ENCODE measurements at regions not wholly inside any gene's neighbourhood (a gene's known extent, or its start where the extent isn't known, plus 50 kb on each side); places are given as distances from the start of the nearest gene placed in this dataset.

GRCh38 chr3:189534531-189534930 lies 96.7 kb upstream of the TP63 start:
- POLR2A ChIA-PET, result no interaction called here
- Histone ChIP-seq H3K27ac (ENCODE audit: extremely low read depth, low read depth, low read length) (no peak overlapping the region), H3K9me3 (ENCODE audit: control insufficient read depth, insufficient read depth, low read depth, low read length) (no peaks in the 10 kb centered on the region), H3K4me3 (ENCODE audit: low read depth, low read length) (no peak overlapping the region), H3K36me3 (ENCODE audit: control insufficient read depth in 2 of 2, insufficient read depth in 1 of 2, low read length in 2 of 2) (no peaks in the 10 kb centered on the region), H3K4me1 (ENCODE audit: control insufficient read depth, insufficient read depth, low read length) (no peaks in the 10 kb centered on the region)
- no peak for TF ChIP-seq ZNF521 (tag by site-specific recombination; IDR thresholded peaks at IDR 0.05)
- no peak for TF ChIP-seq YY1 (tag by site-specific recombination; IDR thresholded peaks at IDR 0.05)
- no peak for TF ChIP-seq ZNF704 (tag by site-specific recombination; IDR thresholded peaks at IDR 0.05)
- TF ChIP-seq ZNF157 (tag by site-specific recombination; IDR thresholded peaks at IDR 0.05), result no peak
- TF ChIP-seq, protein P1, sequence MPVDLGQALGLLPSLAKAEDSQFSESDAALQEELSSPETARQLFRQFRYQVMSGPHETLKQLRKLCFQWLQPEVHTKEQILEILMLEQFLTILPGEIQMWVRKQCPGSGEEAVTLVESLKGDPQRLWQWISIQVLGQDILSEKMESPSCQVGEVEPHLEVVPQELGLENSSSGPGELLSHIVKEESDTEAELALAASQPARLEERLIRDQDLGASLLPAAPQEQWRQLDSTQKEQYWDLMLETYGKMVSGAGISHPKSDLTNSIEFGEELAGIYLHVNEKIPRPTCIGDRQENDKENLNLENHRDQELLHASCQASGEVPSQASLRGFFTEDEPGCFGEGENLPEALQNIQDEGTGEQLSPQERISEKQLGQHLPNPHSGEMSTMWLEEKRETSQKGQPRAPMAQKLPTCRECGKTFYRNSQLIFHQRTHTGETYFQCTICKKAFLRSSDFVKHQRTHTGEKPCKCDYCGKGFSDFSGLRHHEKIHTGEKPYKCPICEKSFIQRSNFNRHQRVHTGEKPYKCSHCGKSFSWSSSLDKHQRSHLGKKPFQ (tag by site-specific recombination; IDR thresholded peaks at IDR 0.05), result no peak
- TF ChIP-seq SP3 (tag by site-specific recombination; IDR thresholded peaks at IDR 0.05), result no peak
- no peak for TF ChIP-seq ZNF513 (tag by site-specific recombination; IDR thresholded peaks at IDR 0.05)
- TF ChIP-seq BCL11B (tag by site-specific recombination; IDR thresholded peaks at IDR 0.05; ENCODE audit: low read depth), result no peak
- TF ChIP-seq REPIN1 (tag by site-specific recombination; IDR thresholded peaks at IDR 0.05; ENCODE audit: low read depth), result no peak
- TF ChIP-seq ZNF621 (tag by site-specific recombination; IDR thresholded peaks at IDR 0.05), result no peak
- no peak for TF ChIP-seq ZNF140 (tag by site-specific recombination; IDR thresholded peaks at IDR 0.05)
- TF ChIP-seq ZSCAN23 (tag by site-specific recombination; IDR thresholded peaks at IDR 0.05), result no peak
- TF ChIP-seq IKZF3 (tag by site-specific recombination; IDR thresholded peaks at IDR 0.05), result no peak
- TF ChIP-seq ZNF555 (tag by site-specific recombination; conservative IDR thresholded peaks at IDR 0.05), result no peak
- TF ChIP-seq ZNF211 (tag by site-specific recombination; IDR thresholded peaks at IDR 0.05; ENCODE audit: low read depth), result no peak
- no peak for TF ChIP-seq ZNF202 (tag by site-specific recombination; IDR thresholded peaks at IDR 0.05; ENCODE audit: borderline replicate concordance)
- CTCF ChIA-PET, result interaction anchor here (0.5 to 0.7 kb wide), 2 partner anchors 167 to 262 kb away, joined by 3 read pairs; no protein-coding TSS in a partner anchor

DNA sequence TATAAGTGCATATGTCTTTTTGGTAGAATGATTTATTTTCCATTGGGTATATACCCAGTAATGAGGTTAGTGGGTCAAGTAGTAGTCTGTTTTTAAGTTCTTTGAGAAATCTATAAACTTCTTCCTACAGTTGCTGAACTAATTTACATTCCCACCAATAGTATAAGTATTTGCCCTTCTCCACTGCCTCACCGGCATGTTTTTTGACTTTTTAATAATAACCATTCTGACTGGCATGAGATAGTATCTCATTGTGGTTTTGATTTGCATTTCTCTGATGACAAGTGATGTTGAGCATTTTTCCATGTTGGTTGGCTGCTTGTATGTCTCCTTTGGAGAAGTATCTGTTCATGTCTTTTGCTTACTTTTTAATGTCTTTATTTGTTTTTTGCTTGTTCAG lies 94.1 kb upstream of the TP63 start:
- ChIA-PET POLR2A (no interaction called here), CTCF (no interaction called here)
- H3K4me1 ChIP-seq (ENCODE audit: control insufficient read depth, insufficient read depth, low read length), result no peaks in the 10 kb centered on the region
- H3K9me3 ChIP-seq (ENCODE audit: control insufficient read depth, insufficient read depth, low read depth, low read length), result no peaks in the 10 kb centered on the region
- H3K4me3 ChIP-seq (ENCODE audit: low read depth, low read length), result no peak overlapping the region
- no peaks in the 10 kb centered on the region for H3K36me3 ChIP-seq (ENCODE audit: control insufficient read depth in 2 of 2, insufficient read depth in 1 of 2, low read length in 2 of 2)
- H3K27ac ChIP-seq (ENCODE audit: extremely low read depth, low read depth, low read length), result no peak overlapping the region
- TF ChIP-seq ZNF621 (tag by site-specific recombination; IDR thresholded peaks at IDR 0.05), result no peak
- TF ChIP-seq ZNF175 (tag by site-specific recombination; IDR thresholded peaks at IDR 0.05), result no peak
- no peak for TF ChIP-seq ZBTB21 (tag by site-specific recombination; IDR thresholded peaks at IDR 0.05)
- no peak for TF ChIP-seq YY1 (tag by site-specific recombination; IDR thresholded peaks at IDR 0.05)
- TF ChIP-seq ZNF501 (tag by site-specific recombination; IDR thresholded peaks at IDR 0.05), result no peak
- no peak for TF ChIP-seq ZNF654 (tag by site-specific recombination; IDR thresholded peaks at IDR 0.05; ENCODE audit: low read depth)
- no peak for TF ChIP-seq ZNF658 (tag by site-specific recombination; IDR thresholded peaks at IDR 0.05)
- TF ChIP-seq ZNF37A (tag by site-specific recombination; IDR thresholded peaks at IDR 0.05), result no peak
- no peak for TF ChIP-seq ZNF140 (tag by site-specific recombination; IDR thresholded peaks at IDR 0.05)
- TF ChIP-seq HOXC10 (CRISPR knock-in tag; IDR thresholded peaks at IDR 0.05), result no peak
- no peak for TF ChIP-seq ZNF114 (tag by site-specific recombination; IDR thresholded peaks at IDR 0.05)
- TF ChIP-seq ZNF629 (tag by site-specific recombination; IDR thresholded peaks at IDR 0.05), result no peak
- TF ChIP-seq ZNF26 (tag by site-specific recombination; IDR thresholded peaks at IDR 0.05), result no peak
- no peak for TF ChIP-seq ZFHX2 (tag by site-specific recombination; conservative IDR thresholded peaks at IDR 0.05)
- no peak for TF ChIP-seq ZNF747 (tag by site-specific recombination; IDR thresholded peaks at IDR 0.05)
- TF ChIP-seq ZNF169 (tag by site-specific recombination; IDR thresholded peaks at IDR 0.05), result no peak
- no peak for TF ChIP-seq ZNF2 (tag by site-specific recombination; IDR thresholded peaks at IDR 0.05)

All from HEK293 (cell line).